Spleen (tissue), 11 donors: ENCODE measurements at regions not wholly inside any gene's neighbourhood (a gene's known extent, or its start where the extent isn't known, plus 50 kb on each side); places are given as distances from the start of the nearest gene placed in this dataset.

Experiments used
- DNase-seq: peaks from one replicate; pipeline ENCODE4 v3.0.0-alpha.2; 2020
- H3K27ac ChIP-seq, 8 donors: fragments of 200-600 bp; sonication (generic) in 7 of 8; 1 replicate in 4 of 8; 2 replicates in 4 of 8; pipeline versions ENCODE4 v1.5.0 to v1.8.0; 2016 to 2021; ENCODE audit warnings: inconsistent platforms in 4 of 8, mild to moderate bottlenecking in 4 of 8, moderate library complexity in 1 of 8
- H3K27me3 ChIP-seq, 7 donors: fragments of 200-600 bp; sonication (generic) in 6 of 7; replicated peaks in 1 of 7; 1 replicate in 4 of 7; 2 replicates in 3 of 7; pipeline versions ENCODE4 v1.5.0 to v1.8.0; 2016 to 2021; ENCODE audit warnings: inconsistent platforms in 3 of 7, mild to moderate bottlenecking in 1 of 7
- H3K36me3 ChIP-seq, 6 donors: fragments of 200-600 bp; sonication (generic) in 5 of 6; 1 replicate in 4 of 6; 2 replicates in 2 of 6; pipeline versions ENCODE4 v1.5.0 to v1.8.0; 2016 to 2021; ENCODE audit warnings: inconsistent platforms in 2 of 6
- H3K4me1 ChIP-seq, 6 donors: fragments of 200-600 bp; sonication (generic) in 5 of 6; 1 replicate in 3 of 6; 2 replicates in 3 of 6; pipeline versions ENCODE4 v1.5.0 to v1.8.0; 2016 to 2021; ENCODE audit warnings: inconsistent platforms in 3 of 6
- H3K4me3 ChIP-seq, 8 donors: fragments of 200-600 bp; sonication (generic) in 7 of 8; 1 replicate in 4 of 8; 2 replicates in 4 of 8; pipeline versions ENCODE4 v1.5.0 to v1.8.0; 2016 to 2021; ENCODE audit warnings: inconsistent platforms in 4 of 8, mild to moderate bottlenecking in 4 of 8, moderate library complexity in 2 of 8
- H3K9me3 ChIP-seq, 8 donors: fragments of 200-600 bp; sonication (generic) in 7 of 8; 1 replicate in 4 of 8; 2 replicates in 4 of 8; pipeline versions ENCODE4 v1.5.0 to v1.8.0; 2016 to 2021; ENCODE audit warnings: inconsistent platforms in 4 of 8
- POLR2A ChIP-seq, 3 donors: fragments of 450-650 bp; IDR thresholded peaks; one replicate each; pipeline ENCODE4 v1.5.1; 2017; ENCODE audit warnings: antibody characterized with exemption in 3 of 3, mild to moderate bottlenecking in 1 of 3
- POLR2AphosphoS5 ChIP-seq, 3 donors: sonication (generic); formaldehyde crosslinking; IDR thresholded peaks; one replicate each; pipeline ENCODE4 v1.5.1; 2017; ENCODE audit warnings: antibody characterized with exemption in 3 of 3
- WGBS, 5 donors: extraction: QIAGEN DNeasy Blood & Tissue Kit in 3 of 5; methylation state at CpG; one replicate each; pipeline versions ENCODE4 v1.1.5 to v1.1.7; 2013 to 2018; 5-methylcytosine and 5-hydroxymethylcytosine counted together
- intact Hi-C: fragments of 100-400 bp; cut with DNase I; formaldehyde crosslinking; loops from one replicate; pipeline ENCODE4 v1.15.0; 2023; ENCODE audit warnings: low total_unique reads
- TF ChIP-seq, protein P1 (sequence below), 11 experiments: fragments of 200-600 bp in 7 of 11; fragments of 450-650 bp in 4 of 11; sonication (generic) in 4 of 11; IDR thresholded peaks in 8 of 11; conservative IDR thresholded peaks in 3 of 11; 1 replicate in 7 of 11; 2 replicates in 4 of 11; pipeline versions ENCODE4 v1.4.0 to v1.8.0; 2016 to 2021; ENCODE audit warnings: antibody characterized with exemption in 11 of 11, inconsistent platforms in 4 of 11, mild to moderate bottlenecking in 1 of 11
- donor health status: healthy with polysubstance abuse.
- donor health status: DM: no; HTN: no; CAD: no; lungs with moderate emphysema.
- donor health status: DM: no; HTN: no; CAD: no.
- donor health status: Bipolar disorder and iron deficiency.
- donor health status: healthy.
- donor health status: DM: no; HTN: no; CAD: no.
- donor health status: DM: yes; HTN: yes; CAD: no.

DNA sequence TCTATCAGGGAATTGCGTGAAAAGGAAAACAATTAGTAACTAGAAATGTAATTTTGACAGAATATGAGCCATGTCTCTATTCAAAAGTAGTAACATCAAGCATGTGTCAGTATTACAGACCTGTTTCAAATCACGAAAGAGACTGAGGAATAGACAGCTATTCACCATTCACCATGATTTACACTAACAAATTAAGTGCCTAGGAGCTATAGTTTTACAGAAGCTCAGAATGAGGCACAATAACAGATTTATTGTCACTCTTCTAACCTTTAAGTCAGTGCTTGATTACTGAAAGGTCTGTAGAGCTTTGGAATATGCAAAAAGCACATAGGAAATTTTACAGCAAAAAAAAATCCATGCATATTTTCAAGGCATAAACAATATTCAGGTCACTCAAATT lies 208.2 kb downstream of the SLCO4C1 start:
- Histone ChIP-seq H3K4me1 (no peaks in the 10 kb centered on the region), H3K9me3 (peaks cover 0 to 15% (median 0%) of the 10 kb centered on the region in 8 donors), H3K27me3 (no peaks in the 10 kb centered on the region), H3K27ac (no peak overlapping the region), H3K4me3 (no peak overlapping the region), H3K36me3 (no peaks in the 10 kb centered on the region)
- TF ChIP-seq POLR2AphosphoS5 (IDR thresholded peaks at IDR 0.05), result no peak
- TF ChIP-seq, protein P1, sequence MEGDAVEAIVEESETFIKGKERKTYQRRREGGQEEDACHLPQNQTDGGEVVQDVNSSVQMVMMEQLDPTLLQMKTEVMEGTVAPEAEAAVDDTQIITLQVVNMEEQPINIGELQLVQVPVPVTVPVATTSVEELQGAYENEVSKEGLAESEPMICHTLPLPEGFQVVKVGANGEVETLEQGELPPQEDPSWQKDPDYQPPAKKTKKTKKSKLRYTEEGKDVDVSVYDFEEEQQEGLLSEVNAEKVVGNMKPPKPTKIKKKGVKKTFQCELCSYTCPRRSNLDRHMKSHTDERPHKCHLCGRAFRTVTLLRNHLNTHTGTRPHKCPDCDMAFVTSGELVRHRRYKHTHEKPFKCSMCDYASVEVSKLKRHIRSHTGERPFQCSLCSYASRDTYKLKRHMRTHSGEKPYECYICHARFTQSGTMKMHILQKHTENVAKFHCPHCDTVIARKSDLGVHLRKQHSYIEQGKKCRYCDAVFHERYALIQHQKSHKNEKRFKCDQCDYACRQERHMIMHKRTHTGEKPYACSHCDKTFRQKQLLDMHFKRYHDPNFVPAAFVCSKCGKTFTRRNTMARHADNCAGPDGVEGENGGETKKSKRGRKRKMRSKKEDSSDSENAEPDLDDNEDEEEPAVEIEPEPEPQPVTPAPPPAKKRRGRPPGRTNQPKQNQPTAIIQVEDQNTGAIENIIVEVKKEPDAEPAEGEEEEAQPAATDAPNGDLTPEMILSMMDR (IDR thresholded peaks at IDR 0.05 in 8 of 11, conservative IDR thresholded peaks at IDR 0.05 in 3 of 11), result no peak
- TF ChIP-seq POLR2A (IDR thresholded peaks at IDR 0.05), result no peak
- WGBS, 5 donors, result 60 to 93% (median 65%) methylated on average over 2 of the region's 2 CpGs
- intact Hi-C loops, result no loop called here
- DNase-seq, result no peak

DNA sequence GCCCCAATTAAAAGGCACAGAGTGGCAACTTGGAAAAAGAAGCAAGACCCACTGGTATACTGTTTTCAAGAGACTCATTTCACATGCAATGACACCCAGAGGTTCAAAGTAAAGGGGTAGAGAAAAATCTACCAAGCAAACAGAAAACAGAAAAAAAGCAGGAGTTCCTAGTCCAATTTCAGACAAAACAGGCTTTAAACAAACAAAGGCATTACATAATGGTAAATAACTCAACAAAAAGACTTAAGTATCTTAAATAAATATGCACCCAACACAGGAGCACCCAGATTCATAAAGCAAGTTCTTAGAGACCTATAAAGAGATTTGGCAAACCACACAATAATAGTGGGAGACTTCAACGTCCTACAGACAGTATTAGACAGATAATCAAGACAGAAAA lies 215.8 kb downstream of the SLCO4C1 start:
- Histone ChIP-seq H3K27ac (no peak overlapping the region), H3K4me1 (no peaks in the 10 kb centered on the region), H3K36me3 (no peaks in the 10 kb centered on the region), H3K27me3 (no peaks in the 10 kb centered on the region), H3K4me3 (no peak overlapping the region), H3K9me3 (peaks cover 0 to 15% (median 0%) of the 10 kb centered on the region in 8 donors)
- TF ChIP-seq, protein P1 (IDR thresholded peaks at IDR 0.05 in 8 of 11, conservative IDR thresholded peaks at IDR 0.05 in 3 of 11), result no peak
- TF ChIP-seq POLR2AphosphoS5 (IDR thresholded peaks at IDR 0.05) (no peak), POLR2A (IDR thresholded peaks at IDR 0.05) (no peak)
- intact Hi-C loops, result no loop called here
- 35 to 70% (median 56%) methylated on average over 1 of the region's 1 CpG for WGBS, 5 donors
- DNase-seq, result no peak

DNA sequence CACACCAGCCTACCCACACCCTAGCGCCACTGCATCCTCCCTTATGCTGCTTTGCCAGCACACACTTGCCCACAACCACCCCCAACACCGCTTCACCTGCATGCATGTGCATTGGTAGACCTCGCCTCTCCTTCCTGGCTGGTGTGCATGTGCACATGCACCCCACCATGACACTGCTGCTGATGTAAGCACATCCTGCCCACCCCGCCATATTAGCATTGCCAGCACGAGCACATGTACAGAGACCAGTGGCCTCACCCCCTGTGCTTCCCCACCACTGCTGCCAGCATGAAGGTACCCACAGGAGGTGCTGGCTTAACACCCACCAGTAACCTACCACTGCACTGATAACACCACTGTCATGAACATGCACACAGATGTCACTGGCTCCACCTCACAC lies 218.2 kb downstream of the SLCO4C1 start:
- intact Hi-C loops, result no loop called here
- 77 to 97% (median 90%) methylated on average over 5 of the region's 5 CpGs for WGBS, 5 donors
- Histone ChIP-seq H3K27me3 (no peaks in the 10 kb centered on the region), H3K27ac (no peak overlapping the region), H3K9me3 (no peaks in the 10 kb centered on the region), H3K4me3 (no peak overlapping the region), H3K4me1 (no peaks in the 10 kb centered on the region), H3K36me3 (no peaks in the 10 kb centered on the region)
- no peak for DNase-seq
- no peak for TF ChIP-seq POLR2AphosphoS5 (IDR thresholded peaks at IDR 0.05)
- TF ChIP-seq, protein P1 (IDR thresholded peaks at IDR 0.05 in 8 of 11, conservative IDR thresholded peaks at IDR 0.05 in 3 of 11), result no peak

DNA sequence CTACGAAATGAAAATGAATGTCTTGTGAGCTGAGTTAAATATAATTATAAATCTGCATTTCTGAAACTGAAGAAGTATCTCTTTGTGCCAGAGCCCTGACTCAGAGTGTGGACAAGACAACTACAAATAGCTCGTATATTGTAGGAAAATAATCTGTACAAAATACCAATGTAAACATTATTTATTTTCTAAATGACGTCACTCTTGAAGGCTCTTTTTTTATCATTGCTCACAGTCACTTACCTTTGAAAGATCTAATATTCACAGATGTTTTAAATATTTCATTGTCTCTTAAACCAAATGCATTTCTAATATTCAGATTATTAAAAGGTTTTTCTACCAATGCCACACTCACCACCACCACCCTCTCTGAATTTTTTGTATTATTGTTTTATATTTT lies 226.1 kb downstream of the SLCO4C1 start:
- 89 to 96% (median 93%) methylated on average over 3 of the region's 3 CpGs for WGBS, 5 donors
- Histone ChIP-seq H3K4me1 (no peaks in the 10 kb centered on the region), H3K9me3 (no peaks in the 10 kb centered on the region), H3K36me3 (no peaks in the 10 kb centered on the region), H3K27me3 (no peaks in the 10 kb centered on the region), H3K27ac (no peak overlapping the region), H3K4me3 (no peak overlapping the region)
- TF ChIP-seq POLR2AphosphoS5 (IDR thresholded peaks at IDR 0.05), result no peak
- TF ChIP-seq POLR2A (IDR thresholded peaks at IDR 0.05), result no peak
- TF ChIP-seq, protein P1 (IDR thresholded peaks at IDR 0.05 in 8 of 11, conservative IDR thresholded peaks at IDR 0.05 in 3 of 11), result no peak
- intact Hi-C loops, result no loop called here
- DNase-seq, result no peak
